GM12878 (cell line): ENCODE measurements at regions not wholly inside any gene's neighbourhood (a gene's known extent, or its start where the extent isn't known, plus 50 kb on each side); places are given as distances from the start of the nearest gene placed in this dataset.

Experiments
- ATAC-seq: fragments of 200-7000 bp; cut with Tn5 transposase; 3 replicates; pipeline ENCODE4 v1.9.1; 2020; ENCODE audit warnings: mild to moderate bottlenecking, moderate library complexity
- BruUV-seq: library from RNA; stranded (reverse); fragments of 400-500 nt; replicated peaks from 2 replicates; lab custom pipeline; 2021; lab: Mats Ljungman, UMichigan
- CTCF ChIA-PET: fragments of 300-600 bp; sonication (Branson Sonifier 250); formaldehyde crosslinking; extraction: SDS; loops from one replicate; lab custom pipeline; 2021; ENCODE audit warnings: inconsistent platforms; lab: Yijun Ruan, JAX
- POLR2A ChIA-PET: fragments of 350-600 bp; formaldehyde crosslinking; extraction: SDS; loops from one replicate; lab custom pipeline; 2021; ENCODE audit warnings: inconsistent platforms; lab: Charles Lee
- RAD21 ChIA-PET: fragments of 300-600 bp; sonication (Branson Sonifier 250); formaldehyde crosslinking; loops from one replicate; lab custom pipeline; 2023; ENCODE audit warnings: antibody characterized with exemption; ENCODE audit not compliant: unreplicated experiment; lab: Charles Lee
- SMC1A ChIA-PET: fragments of 300-600 bp; sonication (Branson Sonifier 250); formaldehyde crosslinking; loops from one replicate; lab custom pipeline; 2023; ENCODE audit not compliant: unreplicated experiment, uncharacterized antibody; lab: Charles Lee
- DNase-seq: peaks from one replicate; pipeline ENCODE4 v3.0.0-alpha.2; 2011; ENCODE audit warnings: low read depth, low spot score
- FAIRE-seq: peaks from 3 replicates; lab custom pipeline; 2011; peaks lifted over from hg19 to GRCh38; lab: Jason Lieb, UNC
- H2AFZ ChIP-seq: 2 replicates; pipeline ENCODE4 v1.6.0; 2011; ENCODE audit warnings: low read depth, low read length, control low read depth; ENCODE audit not compliant: control insufficient read depth
- H3K27ac ChIP-seq: 2 replicates; pipeline ENCODE4 v1.5.1; 2011; ENCODE audit warnings: control low read depth; ENCODE audit not compliant: control insufficient read depth, insufficient read depth
- H3K27me3 ChIP-seq, 2 experiments: replicated peaks in 1 of 2; 2 replicates each; pipeline versions ENCODE4 v1.6.0 to v1.6.1; 2011; ENCODE audit warnings: low read length in 1 of 2; ENCODE audit not compliant: control insufficient read depth in 2 of 2, insufficient read depth in 2 of 2
- H3K36me3 ChIP-seq, 2 experiments: 2 replicates each; pipeline ENCODE4 v1.5.1; 2011; ENCODE audit warnings: low read length in 1 of 2; ENCODE audit not compliant: control insufficient read depth in 2 of 2, insufficient read depth in 2 of 2
- H3K4me1 ChIP-seq: 2 replicates; pipeline ENCODE4 v1.6.1; 2011; ENCODE audit warnings: mild to moderate bottlenecking, low read length, moderate library complexity, mixed read lengths; ENCODE audit not compliant: control insufficient read depth, insufficient read depth
- H3K4me2 ChIP-seq: 2 replicates; pipeline ENCODE4 v1.6.0; 2011; ENCODE audit warnings: control low read depth; ENCODE audit not compliant: control insufficient read depth, insufficient read depth
- H3K4me3 ChIP-seq: fragments of 200-600 bp; sonication (generic); 2 replicates; pipeline ENCODE4 v1.5.1; 2016
- H3K79me2 ChIP-seq: 2 replicates; pipeline ENCODE4 v1.6.0; 2011; ENCODE audit warnings: low read length; ENCODE audit not compliant: control insufficient read depth, insufficient read depth
- H3K9ac ChIP-seq: 2 replicates; pipeline ENCODE4 v1.8.0; 2011; ENCODE audit warnings: low read length, control low read depth, mixed read lengths; ENCODE audit not compliant: control insufficient read depth, insufficient read depth
- H3K9me3 ChIP-seq: replicated peaks from 3 replicates; pipeline ENCODE4 v1.5.1; 2011; ENCODE audit warnings: mild to moderate bottlenecking, low read length; ENCODE audit not compliant: control insufficient read depth, insufficient read depth
- H4K20me1 ChIP-seq: 2 replicates; pipeline ENCODE4 v1.6.0; 2011; ENCODE audit not compliant: control insufficient read depth, insufficient read depth
- BCL3 ChIP-seq: IDR thresholded peaks from 2 replicates; pipeline ENCODE4 v1.6.1; 2011; ENCODE audit warnings: borderline replicate concordance, low read depth, mild to moderate bottlenecking, moderate library complexity, low read length; ENCODE audit not compliant: insufficient read depth, poor library complexity, severe bottlenecking
- BRCA1 ChIP-seq: IDR thresholded peaks from 2 replicates; pipeline ENCODE4 v1.6.1; 2011; ENCODE audit warnings: low read depth, low read length, improper control_type of control experiment
- DPF2 ChIP-seq: fragments of 450-650 bp; IDR thresholded peaks from 2 replicates; pipeline ENCODE4 v1.6.1; 2017; ENCODE audit warnings: mild to moderate bottlenecking
- E2F4 ChIP-seq: IDR thresholded peaks from 2 replicates; pipeline ENCODE4 v1.6.1; 2012; ENCODE audit warnings: low read depth, low read length, improper control_type of control experiment
- EED ChIP-seq: sonication (generic); IDR thresholded peaks from 2 replicates; pipeline ENCODE4 v1.6.1; 2016; ENCODE audit warnings: antibody characterized with exemption, low read depth
- HDAC2 ChIP-seq: fragments of 200-600 bp; sonication (generic); IDR thresholded peaks from 2 replicates; pipeline ENCODE4 v1.6.1; 2017
- HSF1 ChIP-seq: fragments of 150-350 bp; IDR thresholded peaks from 2 replicates; pipeline ENCODE4 v1.6.1; 2014; ENCODE audit warnings: mild to moderate bottlenecking, low read depth, low read length
- JUND ChIP-seq: IDR thresholded peaks from 2 replicates; pipeline ENCODE4 v1.6.1; 2012; ENCODE audit warnings: low read depth, mild to moderate bottlenecking, low read length, improper control_type of control experiment, moderate library complexity
- MEF2A ChIP-seq: IDR thresholded peaks from 2 replicates; pipeline ENCODE4 v1.6.1; 2011; ENCODE audit warnings: low read depth, mild to moderate bottlenecking, low read length, moderate library complexity; ENCODE audit not compliant: insufficient read depth
- MLLT1 ChIP-seq: fragments of 450-650 bp; IDR thresholded peaks from 2 replicates; pipeline ENCODE4 v1.6.1; 2016; ENCODE audit warnings: mild to moderate bottlenecking
- POLR2AphosphoS2 ChIP-seq: IDR thresholded peaks from 2 replicates; pipeline ENCODE4 v1.6.1; 2011; ENCODE audit warnings: low read depth, mild to moderate bottlenecking, low read length, improper control_type of control experiment, moderate library complexity
- RAD51 ChIP-seq: fragments of 450-650 bp; IDR thresholded peaks from 2 replicates; pipeline ENCODE4 v1.6.1; 2016; ENCODE audit warnings: moderate library complexity, mild to moderate bottlenecking, inconsistent platforms
- RB1 ChIP-seq: fragments of 450-650 bp; formaldehyde crosslinking; IDR thresholded peaks from 2 replicates; pipeline ENCODE4 v1.6.1; 2017; ENCODE audit warnings: mild to moderate bottlenecking, borderline replicate concordance
- RELA ChIP-seq: fragments of 450-650 bp; IDR thresholded peaks from 2 replicates; pipeline ENCODE4 v1.8.0; 2014; ENCODE audit warnings: borderline replicate concordance; ENCODE audit not compliant: partially characterized antibody
- SPI1 ChIP-seq: IDR thresholded peaks from 2 replicates; pipeline ENCODE4 v1.6.1; 2011; ENCODE audit warnings: low read depth, mild to moderate bottlenecking, low read length, moderate library complexity, borderline replicate concordance; ENCODE audit not compliant: insufficient read depth
- STAT1 ChIP-seq: fragments of 450-650 bp; conservative IDR thresholded peaks from 2 replicates; pipeline ENCODE4 v1.6.1; 2014; ENCODE audit warnings: antibody characterized with exemption, mild to moderate bottlenecking
- ZBTB4 ChIP-seq: fragments of 450-650 bp; formaldehyde crosslinking; IDR thresholded peaks from 2 replicates; pipeline ENCODE4 v1.4.0; 2022; ENCODE audit warnings: mild to moderate bottlenecking, moderate library complexity
- WGBS: methylation state at CpG from one replicate; pipeline ENCODE4 v1.1.6; 2016; ENCODE audit warnings: low lambda C conversion rate; ENCODE audit not compliant: insufficient replicate concordance, insufficient coverage; ENCODE audit errors: missing lambda C conversion rate; 5-methylcytosine and 5-hydroxymethylcytosine counted together
- in situ Hi-C: fragments of 300-500 bp; cut with MboI; formaldehyde crosslinking; loops from 9 replicates; pipeline ENCODE4 v1.14.3; 2018; ENCODE audit warnings: mixed read lengths
- intact Hi-C: fragments of 100-400 bp; cut with micrococcal nuclease; formaldehyde crosslinking; loops from one replicate; pipeline ENCODE4 v1.14.2; 2022; ENCODE audit not compliant: unreplicated experiment

GRCh38 chr9:91066856-91067255 is 265.2 kb downstream of the SYK start:
- Histone ChIP-seq H2AFZ (no peak overlapping the region), H3K9me3 (no peaks in the 10 kb centered on the region; the same call in 2 of the 3 replicates), H3K27ac (no peak overlapping the region), H3K36me3 (no peaks in the 10 kb centered on the region), H3K4me1 (no peaks in the 10 kb centered on the region), H4K20me1 (no peaks in the 10 kb centered on the region), H3K4me3 (no peak overlapping the region), H3K4me2 (no peak overlapping the region), H3K9ac (no peak overlapping the region), H3K27me3 (no peaks in the 10 kb centered on the region; a peak in 2 of 4 replicates), H3K79me2 (no peaks in the 10 kb centered on the region)
- no TSS peak for BruUV-seq
- CTCF ChIA-PET, result no interaction called here
- FAIRE-seq, result no peak
- no peak for DNase-seq
- in situ Hi-C loops (no loop called here), intact Hi-C loops (no loop called here)
- POLR2A ChIA-PET, result no interaction called here
- 32% methylated on average over 4 of the region's 4 CpGs for WGBS
- ATAC-seq, result no peak
- SMC1A ChIA-PET, result no interaction called here
- RAD21 ChIA-PET, result no interaction called here
- no peak for TF ChIP-seq RELA
- no peak for TF ChIP-seq MEF2A
- no peak for TF ChIP-seq JUND
- TF ChIP-seq MLLT1, result no peak
- TF ChIP-seq BCL3, result no peak
- no peak for TF ChIP-seq POLR2AphosphoS2
- TF ChIP-seq RAD51, result no peak
- no peak for TF ChIP-seq BRCA1
- TF ChIP-seq DPF2, result no peak
- no peak for TF ChIP-seq SPI1
- no peak for TF ChIP-seq HSF1
- no peak for TF ChIP-seq RB1
- no peak for TF ChIP-seq STAT1
- TF ChIP-seq HDAC2, result no peak
- no peak for TF ChIP-seq E2F4
- TF ChIP-seq EED, result no peak
- TF ChIP-seq ZBTB4 (CRISPR knock-in tag), result no peak
